GM18909 (cell line): ENCODE measurements at regions not wholly inside any gene's neighbourhood (a gene's known extent, or its start where the extent isn't known, plus 50 kb on each side); places are given as distances from the start of the nearest gene placed in this dataset.
"Not testable (repeated sequence)": the region's sequence is repeated elsewhere in the genome, so short reads cannot be mapped to it uniquely, and the experiment has no call there.

Source experiments
- ATAC-seq: cut with Tn5 transposase; IDR thresholded peaks from one replicate; pipeline ENCODE4 v1.9.1; 2021; ENCODE audit warnings: mild to moderate bottlenecking; ENCODE audit not compliant: unreplicated experiment, poor library complexity

DNA sequence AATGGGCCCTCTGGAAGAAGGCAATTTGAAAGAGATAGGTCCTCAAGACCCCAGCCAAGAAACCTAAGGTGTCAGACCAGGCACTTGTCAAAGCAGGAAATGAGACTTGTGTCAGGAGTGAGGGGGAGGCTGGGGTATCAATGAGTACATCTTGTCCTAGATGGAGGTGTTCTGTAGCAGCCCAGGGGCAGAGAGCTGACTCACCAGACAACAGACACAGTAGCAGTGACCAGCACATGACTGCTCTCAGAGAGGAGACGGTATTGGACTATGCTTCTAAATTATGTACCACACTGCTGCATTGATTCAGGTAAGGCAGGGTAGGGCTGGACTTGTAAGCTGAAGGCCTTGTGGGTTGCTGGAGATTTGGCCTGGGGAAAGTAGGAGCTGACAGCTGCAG, 551.2 kb upstream of the KLF4 start:
- no peak for ATAC-seq

DNA sequence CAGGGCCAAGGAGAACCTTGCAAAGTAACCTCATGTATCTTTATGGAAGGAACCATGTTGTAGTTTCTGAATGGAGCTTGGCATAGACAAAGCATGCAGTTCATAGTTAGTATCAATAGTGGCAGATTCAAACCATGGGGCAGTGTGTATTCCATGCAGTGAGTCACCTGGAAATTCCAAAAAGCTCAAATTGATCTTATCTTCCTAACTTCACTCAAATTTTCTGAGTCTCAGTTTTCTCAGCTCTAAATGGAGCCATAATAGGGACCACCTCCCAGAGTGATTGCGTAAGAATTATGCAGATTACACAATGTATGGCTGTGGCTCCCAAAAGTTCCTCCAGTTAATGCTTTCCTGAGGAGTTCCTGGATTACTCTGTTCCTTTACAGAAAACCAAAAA, 549.9 kb upstream of the KLF4 start:
- ATAC-seq: no peak

DNA sequence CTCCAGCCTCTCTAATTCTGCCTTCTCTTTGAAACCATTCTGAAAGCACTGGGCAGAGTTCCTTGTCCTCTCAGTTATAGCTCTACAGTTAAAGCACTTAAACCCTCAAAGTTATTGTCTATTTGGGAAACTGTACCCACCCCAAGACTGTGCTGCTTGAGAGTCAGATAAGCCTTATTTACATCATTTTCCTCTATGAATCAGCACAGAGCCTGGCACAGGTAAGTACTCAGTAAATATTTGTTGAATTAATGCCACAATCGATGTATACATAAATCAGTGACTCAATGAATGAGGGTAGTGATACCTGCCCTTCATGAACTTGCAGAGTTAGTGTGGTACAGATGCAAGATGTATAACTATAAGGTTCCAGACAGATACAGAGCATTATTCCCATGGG, 549.4 kb upstream of the KLF4 start:
- ATAC-seq: no peak

DNA sequence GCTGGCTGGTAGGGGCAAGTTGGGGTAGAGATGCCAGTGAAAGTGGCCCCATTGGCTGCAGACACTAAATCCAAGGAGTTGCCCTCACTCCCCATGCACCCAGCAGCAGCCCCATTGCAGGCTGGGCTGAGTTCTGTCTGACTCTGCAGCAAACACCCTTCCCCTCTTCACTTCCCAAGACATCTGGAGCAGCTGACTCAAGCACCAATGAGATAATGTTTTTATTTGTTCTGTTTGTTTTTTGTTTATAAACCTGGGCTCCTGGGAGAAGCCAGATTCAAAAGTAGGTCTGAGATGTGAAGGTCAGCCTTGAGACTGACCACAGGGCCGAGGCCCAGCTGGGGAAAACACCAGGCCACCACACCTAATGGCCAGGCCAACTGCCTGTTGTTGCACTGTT, 545.9 kb upstream of the KLF4 start:
- ATAC-seq: no peak

DNA sequence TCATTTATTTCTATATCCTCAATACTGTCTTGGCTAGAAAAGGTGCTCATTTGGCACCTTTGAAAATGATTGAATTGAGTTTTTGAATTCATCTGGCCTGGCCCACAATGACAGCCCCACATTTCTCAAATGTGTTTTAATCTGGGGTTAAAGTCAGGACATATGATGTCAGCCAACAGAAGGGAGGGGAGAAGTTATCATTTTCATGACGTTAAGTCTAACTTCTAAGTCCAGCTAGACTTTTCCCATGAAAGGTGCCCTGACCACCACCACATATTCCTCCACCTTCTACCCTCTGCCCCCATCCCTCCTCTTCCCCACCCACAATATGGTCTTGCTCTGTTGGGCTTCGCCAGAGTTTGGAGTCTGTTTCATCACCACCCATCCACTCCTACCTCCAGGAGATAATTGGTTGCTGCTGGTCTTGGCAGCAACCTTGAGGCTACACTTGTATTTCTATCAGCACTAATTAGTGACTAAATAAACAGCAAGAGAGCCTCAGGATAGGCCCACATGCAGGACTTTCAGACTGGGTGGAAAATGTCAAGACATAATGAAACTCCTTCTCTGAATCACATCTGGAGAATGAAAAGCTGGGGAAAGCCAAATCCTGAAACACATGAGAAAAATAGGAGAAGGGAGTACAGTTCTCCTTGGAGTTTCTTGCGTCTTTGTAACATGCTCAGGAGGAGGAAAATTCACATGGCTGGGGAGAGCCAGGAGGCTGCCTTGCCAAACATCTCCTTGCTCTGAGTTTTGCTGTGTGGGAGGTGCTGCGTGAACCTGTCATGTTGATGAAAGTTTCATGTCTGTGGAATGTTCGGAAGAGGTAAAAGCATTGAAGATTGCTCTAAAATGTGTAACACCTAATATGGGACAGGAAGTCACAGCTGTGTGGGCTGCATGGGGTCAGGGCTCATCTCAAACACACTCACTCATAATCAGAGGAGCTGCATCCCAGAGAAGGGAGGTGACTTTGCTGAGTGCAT, 544.7 kb upstream of the KLF4 start:
- no peak for ATAC-seq

DNA sequence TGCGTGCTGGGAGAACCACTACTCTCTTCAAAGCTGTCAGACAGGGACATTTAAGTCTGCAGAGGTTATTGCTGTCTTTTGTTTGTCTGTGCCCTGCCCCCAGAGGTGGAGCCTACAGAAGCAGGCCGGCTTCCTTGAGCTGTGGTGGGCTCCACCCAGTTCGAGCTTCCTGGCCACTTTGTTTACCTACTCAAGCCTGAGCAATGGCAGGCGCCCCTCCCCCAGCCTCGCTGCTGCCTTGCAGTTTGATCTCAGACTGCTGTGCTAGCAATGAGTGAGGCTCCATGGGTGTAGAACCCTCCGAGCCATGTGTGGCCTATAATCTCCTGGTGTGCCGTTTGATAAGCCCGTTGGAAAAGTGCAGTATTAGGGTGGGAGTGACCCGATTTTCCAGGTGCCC, 542.5 kb upstream of the KLF4 start:
- ATAC-seq: not testable (repeated sequence)

DNA sequence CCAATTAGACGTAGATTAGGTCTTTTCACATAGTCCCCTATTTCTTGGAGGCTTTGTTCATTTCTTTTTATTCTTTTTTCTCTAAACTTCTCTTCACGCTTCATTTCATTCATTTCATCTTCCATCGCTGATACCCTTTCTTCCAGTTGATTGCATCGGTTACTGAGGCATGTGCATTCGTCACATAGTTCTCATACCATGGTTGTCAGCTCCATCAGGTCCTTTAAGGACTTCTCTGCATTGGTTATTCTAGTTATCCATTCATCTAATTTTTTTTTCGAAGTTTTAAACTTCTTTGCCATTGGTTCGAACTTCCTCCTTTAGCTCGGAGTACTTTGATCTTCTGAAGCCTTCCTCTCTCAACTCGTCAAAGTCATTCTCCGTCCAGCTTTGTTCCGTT, 541.7 kb upstream of the KLF4 start:
- not testable (repeated sequence) for ATAC-seq

DNA sequence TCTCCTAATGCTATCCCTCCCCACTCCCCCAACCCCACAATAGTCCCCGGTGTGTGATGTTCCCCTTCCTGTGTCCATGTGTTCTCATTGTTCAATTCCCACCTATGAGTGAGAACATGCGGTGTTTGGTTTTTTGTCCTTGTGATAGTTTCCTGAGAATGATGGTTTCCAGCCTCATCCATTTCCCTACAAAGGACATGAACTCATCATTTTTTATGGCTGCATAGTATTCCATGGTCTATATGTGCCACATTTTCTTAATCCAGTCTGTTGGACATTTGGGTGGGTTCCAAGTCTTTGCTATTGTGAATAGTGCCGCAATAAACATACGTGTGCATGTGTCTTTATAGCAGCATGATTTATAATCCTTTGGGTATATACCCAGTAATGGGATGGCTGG, 537.1 kb upstream of the KLF4 start:
- ATAC-seq: not testable (repeated sequence)

DNA sequence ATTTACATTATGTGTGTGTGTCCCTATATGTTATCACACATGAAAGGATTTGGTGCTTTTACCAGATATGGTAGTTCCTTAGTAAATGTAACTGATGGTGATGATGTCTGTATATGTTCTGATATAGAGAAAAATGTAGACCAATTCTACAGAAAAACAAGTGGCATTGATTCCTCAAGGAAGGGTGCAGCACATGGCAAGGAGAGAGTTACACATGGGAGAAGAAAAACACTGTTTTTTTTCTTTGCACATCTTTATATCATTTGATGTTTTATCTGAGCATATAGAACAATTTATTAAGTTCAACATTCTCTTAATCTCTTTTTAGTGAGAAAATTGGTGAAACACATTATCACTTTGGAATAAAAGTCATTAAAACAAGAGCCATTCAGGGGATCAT, 535.0 kb upstream of the KLF4 start:
- ATAC-seq: no peak

DNA sequence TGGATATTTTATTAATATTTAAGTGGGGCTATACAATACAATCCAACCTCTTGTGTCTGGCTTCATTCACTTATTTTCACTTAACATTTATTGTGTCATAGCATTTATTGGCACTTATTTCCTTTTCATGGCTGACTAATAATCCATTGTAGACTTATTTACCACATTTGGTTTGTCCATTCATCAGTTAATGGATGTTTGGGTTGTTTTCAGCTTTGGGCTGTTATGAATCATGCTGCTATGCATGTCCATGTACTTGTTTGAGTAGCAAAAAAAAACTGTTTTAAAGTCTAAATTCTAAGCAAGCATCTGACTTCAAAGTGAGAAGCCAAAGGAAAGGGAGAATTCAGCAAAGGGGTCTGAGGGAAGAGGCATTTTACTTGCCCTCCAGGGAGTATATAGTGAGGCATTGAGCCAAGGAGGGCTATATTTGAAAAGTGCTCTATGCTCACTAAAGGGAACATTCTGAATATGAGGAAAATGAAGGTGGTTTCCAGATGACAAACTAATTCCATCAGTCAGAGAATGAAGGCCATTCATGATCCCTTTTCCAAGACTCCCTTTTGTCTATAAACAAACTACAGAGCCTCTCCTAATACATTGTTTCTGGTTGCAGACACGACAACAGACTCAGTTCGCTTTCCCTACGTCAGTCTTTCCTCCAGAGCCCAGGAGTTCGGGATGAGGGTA, 532.8 kb upstream of the KLF4 start:
- ATAC-seq: no peak

DNA sequence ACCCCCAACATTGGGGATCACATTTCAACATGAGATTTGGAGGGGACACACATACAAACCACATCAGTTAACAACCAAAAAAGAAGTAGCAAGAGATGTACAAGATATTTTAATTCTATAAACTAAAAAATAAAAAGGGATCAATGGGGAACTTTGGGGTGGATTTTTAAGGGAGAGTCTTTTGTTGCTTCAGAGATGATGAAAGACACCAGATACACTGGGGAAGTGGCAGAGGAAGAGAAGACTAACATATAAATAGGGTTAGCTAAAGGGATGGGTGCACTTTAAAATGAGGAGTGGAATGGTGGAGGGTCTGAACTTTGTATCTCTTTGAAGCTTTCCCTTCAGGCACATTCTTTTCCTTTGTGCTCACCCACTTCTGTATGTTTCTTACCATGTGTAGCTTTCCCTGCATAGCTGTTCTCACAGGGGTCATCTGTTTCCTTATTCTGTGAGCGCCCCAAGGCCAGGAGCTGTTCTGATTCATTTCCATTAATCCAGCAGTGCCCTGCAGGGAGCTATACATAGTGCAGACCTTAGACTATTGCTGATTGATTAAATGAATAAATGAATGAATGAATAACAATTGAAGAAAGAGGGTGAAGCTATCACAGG, 531.6 kb upstream of the KLF4 start:
- no peak for ATAC-seq

DNA sequence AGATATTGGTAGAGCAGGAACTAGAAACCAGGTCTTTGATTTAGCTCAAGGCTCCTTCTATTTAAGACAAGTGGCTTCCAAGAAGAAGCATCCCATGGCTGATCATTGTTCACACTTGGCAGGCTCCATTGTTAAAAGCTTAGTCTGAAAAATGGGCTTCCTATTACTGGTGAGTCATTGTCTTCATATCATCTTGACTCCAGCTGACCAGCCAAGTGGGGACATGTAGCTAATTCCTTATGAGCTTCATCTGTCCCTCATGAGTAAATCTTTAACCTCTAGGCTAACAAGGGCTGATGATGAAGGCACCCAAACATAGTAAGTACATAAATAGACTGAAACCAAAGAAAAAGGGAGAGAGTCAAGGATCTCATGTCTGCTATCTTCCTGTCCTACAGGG, 530.3 kb upstream of the KLF4 start:
- ATAC-seq: no peak

DNA sequence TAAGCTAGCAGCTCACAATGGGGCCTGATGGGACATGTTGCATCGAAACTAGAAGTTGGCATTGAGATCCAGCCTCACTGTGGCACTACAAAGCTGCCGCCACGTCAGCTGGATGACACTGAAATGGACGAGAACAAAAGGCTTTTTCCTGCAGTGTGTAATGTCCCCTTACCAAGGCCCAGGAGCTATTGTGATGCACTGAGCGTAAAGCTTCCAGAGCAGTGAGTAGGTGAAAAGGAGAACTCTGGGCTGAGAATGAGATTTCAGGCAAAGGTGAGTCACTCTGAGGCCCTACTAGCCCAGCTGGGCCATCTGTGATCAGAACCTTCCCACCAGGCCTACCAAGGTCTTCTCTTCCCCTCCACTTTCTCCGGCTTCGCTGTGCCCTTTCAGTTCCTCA, 528.1 kb upstream of the KLF4 start:
- no peak for ATAC-seq

DNA sequence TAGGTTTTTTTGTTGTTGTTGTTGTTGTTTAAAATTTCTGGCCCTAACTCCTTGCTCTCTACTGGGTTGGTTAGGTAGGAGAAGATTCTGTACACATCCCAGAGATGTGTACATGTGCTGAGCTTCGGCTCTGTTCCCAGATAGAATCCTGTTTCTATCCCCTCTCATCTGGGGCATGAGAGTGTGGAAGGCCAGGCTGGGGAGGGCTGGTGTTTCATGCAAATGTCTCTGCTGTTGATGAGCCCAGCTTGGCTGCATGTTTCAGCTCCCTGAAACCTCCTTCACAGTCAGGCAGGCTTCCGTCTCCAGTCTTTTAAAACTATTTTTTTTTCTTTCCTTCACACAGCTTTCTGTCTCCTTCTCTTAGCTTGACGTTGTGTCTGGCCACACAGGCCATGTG, 526.9 kb upstream of the KLF4 start:
- ATAC-seq: no peak

DNA sequence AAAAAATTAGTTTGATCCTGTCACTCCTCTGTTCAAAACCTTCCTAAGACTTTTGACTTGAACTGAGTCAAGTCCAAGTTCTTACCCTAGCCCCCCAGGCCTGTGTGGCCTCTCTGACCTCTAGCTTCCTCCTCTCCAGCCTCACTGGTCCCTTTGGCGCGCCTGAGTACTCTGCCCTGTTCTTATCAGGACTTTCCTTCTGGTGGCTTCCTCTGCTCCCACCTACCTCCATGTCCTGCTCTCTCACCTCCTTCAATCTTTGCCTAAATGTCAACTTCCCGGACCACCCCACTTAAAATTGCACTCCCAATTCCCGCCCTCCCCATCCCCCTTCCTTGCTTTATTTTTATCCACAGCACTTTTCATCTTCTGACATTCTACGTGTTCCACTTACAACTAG, 526.1 kb upstream of the KLF4 start:
- ATAC-seq: no peak

DNA sequence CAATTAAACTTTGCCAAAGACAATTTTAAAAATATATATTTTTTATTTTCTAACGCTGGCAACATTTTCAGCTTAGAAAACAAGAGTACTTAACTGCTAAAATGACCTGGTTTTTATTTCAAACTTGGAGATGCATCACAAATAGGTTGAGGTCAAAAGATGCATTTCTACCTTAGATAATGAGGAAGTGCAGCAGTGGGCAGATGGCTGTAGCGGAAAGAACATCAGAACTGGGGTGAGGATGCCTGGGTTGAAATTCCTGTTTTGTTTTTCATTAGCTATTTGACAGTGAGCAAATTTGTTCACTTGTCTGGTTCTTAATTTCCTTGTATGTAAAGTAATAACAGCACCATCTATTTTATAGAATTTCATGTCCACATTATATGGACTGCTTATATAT, 524.8 kb upstream of the KLF4 start:
- ATAC-seq: no peak

DNA sequence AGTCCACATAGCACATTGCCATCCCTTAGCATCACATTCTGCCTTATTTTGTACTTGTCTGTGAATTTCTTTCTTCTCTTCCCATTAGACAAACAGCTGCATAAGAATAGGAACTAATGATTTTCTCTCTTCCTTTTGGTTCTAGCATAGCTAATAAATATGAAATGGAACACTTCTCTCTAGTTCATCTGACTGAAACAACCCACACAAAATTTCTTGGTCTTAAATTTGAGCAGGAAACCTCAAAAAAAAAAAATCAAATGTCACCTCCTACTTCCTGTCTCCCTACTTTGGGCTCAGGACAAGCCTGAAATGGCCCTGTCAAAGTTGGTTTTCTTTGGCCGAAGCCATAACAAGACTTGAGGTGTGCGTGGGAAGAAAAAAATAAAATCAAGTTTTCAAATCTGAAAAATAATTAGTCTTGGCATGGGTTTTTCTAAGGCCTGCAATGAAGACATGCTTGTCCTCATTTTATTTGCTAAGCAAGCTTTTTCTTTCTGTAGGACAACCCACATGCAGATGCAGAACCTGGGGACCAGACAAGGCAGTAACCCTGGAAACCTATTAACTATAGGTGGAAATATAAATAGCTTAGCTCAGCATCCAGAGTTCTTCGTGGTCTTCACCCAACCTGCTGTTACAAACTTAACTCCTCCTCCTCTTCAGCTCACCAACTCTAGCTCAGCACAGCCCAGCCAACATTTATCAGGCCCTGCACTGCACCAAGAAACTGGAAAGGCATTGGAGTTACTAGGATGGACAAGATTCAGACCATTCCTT, 523.5 kb upstream of the KLF4 start:
- no peak for ATAC-seq

DNA sequence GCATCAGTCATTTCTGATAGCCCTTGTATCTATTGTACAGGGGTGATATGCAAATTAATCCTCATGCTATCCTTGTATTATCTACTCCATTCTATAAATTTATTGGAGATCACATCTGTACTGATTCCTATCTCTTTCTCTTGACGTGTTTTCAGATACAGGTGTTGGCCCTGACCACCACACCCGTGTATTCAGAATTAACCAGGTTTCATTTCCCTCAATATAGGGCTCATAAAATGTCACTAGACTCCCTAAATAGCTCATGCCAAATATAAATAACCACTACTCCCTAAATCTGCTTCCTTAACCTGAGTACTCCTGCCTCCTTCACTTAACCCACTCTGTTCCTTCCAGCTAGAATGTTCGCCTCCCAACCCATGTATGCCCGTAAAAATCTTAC, 522.8 kb upstream of the KLF4 start:
- ATAC-seq: no peak

DNA sequence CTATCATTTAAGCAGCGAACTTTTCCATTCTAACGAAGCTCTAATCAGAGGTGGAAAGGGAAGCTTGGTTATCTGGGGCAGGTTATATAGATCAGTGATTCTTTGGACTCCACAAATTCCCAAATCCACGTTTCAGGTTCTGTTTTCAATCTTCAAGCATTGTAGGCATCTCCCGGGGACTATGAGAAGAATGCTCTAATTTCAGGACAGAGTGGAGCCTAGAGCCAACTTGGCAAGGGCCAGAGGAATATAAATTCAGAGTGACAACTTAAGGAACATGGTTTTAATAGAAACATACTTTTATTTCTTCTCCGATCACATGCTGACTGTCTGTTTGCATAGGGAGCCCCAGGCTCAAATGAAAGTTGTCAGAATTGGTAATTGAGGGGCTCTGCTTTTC, 514.0 kb upstream of the KLF4 start:
- ATAC-seq: no peak

DNA sequence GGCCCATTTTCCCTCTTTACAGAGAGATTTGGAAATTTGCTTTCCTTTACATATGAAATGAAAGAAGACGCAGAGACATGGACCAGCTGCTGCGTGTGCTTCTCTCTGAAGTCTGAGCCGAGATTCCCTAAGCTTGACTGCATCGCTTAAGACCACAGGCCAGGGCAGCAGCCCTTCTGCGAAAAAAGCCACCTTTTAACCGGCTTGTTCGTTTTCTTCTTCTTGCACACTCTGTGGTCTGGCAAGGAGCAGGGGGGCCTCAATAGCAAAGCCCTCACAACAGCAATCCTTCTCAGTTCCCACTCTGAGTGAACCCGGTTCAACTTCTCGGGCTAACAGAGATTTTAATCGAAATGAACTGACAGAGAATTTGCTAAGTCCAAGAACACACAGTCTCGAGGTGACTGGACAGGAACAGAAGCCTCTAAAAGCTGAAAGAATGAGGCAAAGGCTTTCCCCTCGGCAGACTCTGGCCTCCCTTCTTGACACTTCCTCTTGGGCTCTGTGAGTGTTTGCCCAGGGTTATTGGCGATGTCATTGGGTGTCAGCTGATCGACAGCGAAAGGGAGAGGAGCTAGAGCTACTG, 512.9 kb upstream of the KLF4 start:
- ATAC-seq: no peak
